Activated naive CD8-positive, alpha-beta T cell treated with anti-CD3 and anti-CD28 coated beads, Interleukin-2, amount 10 ng/mL, durations not matched to agents 7 days and 5 days (primary cell): ENCODE measurements at regions not wholly inside any gene's neighbourhood (a gene's known extent, or its start where the extent isn't known, plus 50 kb on each side); places are given as distances from the start of the nearest gene placed in this dataset.
"Not testable (repeated sequence)": the region's sequence is repeated elsewhere in the genome, so short reads cannot be mapped to it uniquely, and the experiment has no call there.

Experiments
- ATAC-seq: fragments of 150-1000 bp; cut with Tn5 transposase; one replicate; pipeline ENCODE4 v1.10.0; 2021; ENCODE audit warnings: low read depth, moderate library complexity
- POLR2A ChIA-PET: fragments of 350-600 bp; sonication (Branson Sonifier 250); formaldehyde crosslinking; loops from one replicate; lab custom pipeline; 2021; ENCODE audit warnings: antibody characterized with exemption; lab: Charles Lee
- DNase-seq: peaks from one replicate; pipeline ENCODE4 v3.0.0; 2021
- H3K27ac Mint-ChIP-seq: one replicate; pipeline ENCODE4 v1.8.0; 2022; ENCODE audit warnings: mild to moderate bottlenecking, mixed read lengths
- H3K27me3 Mint-ChIP-seq: one replicate; pipeline ENCODE4 v1.8.0; 2022; ENCODE audit warnings: mild to moderate bottlenecking, moderate library complexity, mixed read lengths
- H3K36me3 Mint-ChIP-seq: one replicate; pipeline ENCODE4 v1.8.0; 2021; ENCODE audit warnings: mild to moderate bottlenecking, mixed read lengths
- H3K4me1 Mint-ChIP-seq: one replicate; pipeline ENCODE4 v1.8.0; 2021; ENCODE audit warnings: mixed read lengths
- H3K4me3 Mint-ChIP-seq: one replicate; pipeline ENCODE4 v1.8.0; 2022; ENCODE audit warnings: mild to moderate bottlenecking, moderate library complexity, mixed read lengths
- H3K9me3 Mint-ChIP-seq: one replicate; pipeline ENCODE4 v1.8.0; 2021; ENCODE audit warnings: mixed read lengths

- H3K4me3 Mint-ChIP-seq = no peak overlapping the region
- no peak overlapping the region for H3K27ac Mint-ChIP-seq
- H3K27me3 Mint-ChIP-seq = peaks cover 10% of the 10 kb centered on the region
- H3K9me3 Mint-ChIP-seq = no peaks in the 10 kb centered on the region
- ATAC-seq = no peak
- POLR2A ChIA-PET = no interaction called here
- H3K36me3 Mint-ChIP-seq = no peaks in the 10 kb centered on the region
- no peak for DNase-seq
- no peaks in the 10 kb centered on the region for H3K4me1 Mint-ChIP-seq
Measured at GRCh38 chr1:10877894-10878293, 81.4 kb upstream of the CASZ1 start.

- H3K4me3 Mint-ChIP-seq = no peak overlapping the region
- H3K4me1 Mint-ChIP-seq = no peaks in the 10 kb centered on the region
- no peak for ATAC-seq
- POLR2A ChIA-PET = no interaction called here
- peaks cover 10% of the 10 kb centered on the region for H3K27me3 Mint-ChIP-seq
- no peak overlapping the region for H3K27ac Mint-ChIP-seq
- no peaks in the 10 kb centered on the region for H3K9me3 Mint-ChIP-seq
- no peaks in the 10 kb centered on the region for H3K36me3 Mint-ChIP-seq
- no peak for DNase-seq
Measured at GRCh38 chr1:10878469-10878868, 82.0 kb upstream of the CASZ1 start.

GRCh38 chr1:10880063-10880462 is 83.6 kb upstream of the CASZ1 start:
- no peaks in the 10 kb centered on the region for H3K4me1 Mint-ChIP-seq
- POLR2A ChIA-PET = no interaction called here
- H3K27me3 Mint-ChIP-seq = peaks cover 13% of the 10 kb centered on the region
- DNase-seq = no peak
- no peak overlapping the region for H3K27ac Mint-ChIP-seq
- no peak for ATAC-seq
- H3K36me3 Mint-ChIP-seq = no peaks in the 10 kb centered on the region
- no peak overlapping the region for H3K4me3 Mint-ChIP-seq
- H3K9me3 Mint-ChIP-seq = no peaks in the 10 kb centered on the region

GRCh38 chr1:10881046-10881445 is 84.6 kb upstream of the CASZ1 start:
- Mint-ChIP-seq H3K27ac (no peak overlapping the region), H3K9me3 (no peaks in the 10 kb centered on the region), H3K36me3 (no peaks in the 10 kb centered on the region), H3K27me3 (peaks cover 16% of the 10 kb centered on the region), H3K4me1 (no peaks in the 10 kb centered on the region), H3K4me3 (no peak overlapping the region)
- POLR2A ChIA-PET = interaction anchor here (0.6 kb wide), 1 partner anchor 1223 kb away, joined by 4 read pairs; no protein-coding TSS in a partner anchor
- DNase-seq (no peak), ATAC-seq (no peak)

GRCh38 chr1:10882069-10882468 is 85.6 kb upstream of the CASZ1 start:
- no peak for ATAC-seq
- H3K27me3 Mint-ChIP-seq = peaks cover 17% of the 10 kb centered on the region
- no peak for DNase-seq
- H3K36me3 Mint-ChIP-seq = no peaks in the 10 kb centered on the region
- POLR2A ChIA-PET = no interaction called here
- no peaks in the 10 kb centered on the region for H3K9me3 Mint-ChIP-seq
- H3K4me1 Mint-ChIP-seq = no peaks in the 10 kb centered on the region
- H3K4me3 Mint-ChIP-seq = no peak overlapping the region
- no peak overlapping the region for H3K27ac Mint-ChIP-seq

GRCh38 chr1:10887032-10887431 is 90.6 kb upstream of the CASZ1 start:
- ATAC-seq, DNase-seq, H3K36me3 Mint-ChIP-seq, H3K9me3 Mint-ChIP-seq, H3K4me1 Mint-ChIP-seq, H3K27ac Mint-ChIP-seq, POLR2A ChIA-PET, H3K4me3 Mint-ChIP-seq: not testable (repeated sequence)
- peaks cover 50% of the 10 kb centered on the region for H3K27me3 Mint-ChIP-seq

- POLR2A ChIA-PET = no interaction called here
- H3K27ac Mint-ChIP-seq = no peak overlapping the region
- ATAC-seq = no peak
- no peaks in the 10 kb centered on the region for H3K36me3 Mint-ChIP-seq
- no peak for DNase-seq
- peaks cover 58% of the 10 kb centered on the region for H3K27me3 Mint-ChIP-seq
- H3K4me3 Mint-ChIP-seq = no peak overlapping the region
- peaks cover 5% of the 10 kb centered on the region for H3K4me1 Mint-ChIP-seq
- no peaks in the 10 kb centered on the region for H3K9me3 Mint-ChIP-seq
Measured at GRCh38 chr1:10888291-10888690, 91.8 kb upstream of the CASZ1 start.

GRCh38 chr1:10888791-10889649 is 92.6 kb upstream of the CASZ1 start:
- Mint-ChIP-seq H3K27ac (no peak overlapping the region), H3K4me3 (no peak overlapping the region), H3K36me3 (no peaks in the 10 kb centered on the region), H3K4me1 (peaks cover 5% of the 10 kb centered on the region), H3K9me3 (no peaks in the 10 kb centered on the region), H3K27me3 (peaks cover 61% of the 10 kb centered on the region)
- ATAC-seq = no peak
- no peak for DNase-seq
- POLR2A ChIA-PET = no interaction called here

GRCh38 chr1:10889650-10890353 is 93.4 kb upstream of the CASZ1 start:
- POLR2A ChIA-PET = no interaction called here
- Mint-ChIP-seq H3K36me3 (no peaks in the 10 kb centered on the region), H3K4me3 (no peak overlapping the region), H3K4me1 (peaks cover 5% of the 10 kb centered on the region), H3K9me3 (no peaks in the 10 kb centered on the region), H3K27ac (no peak overlapping the region), H3K27me3 (peaks cover 63% of the 10 kb centered on the region)
- DNase-seq (no peak), ATAC-seq (no peak)

- Mint-ChIP-seq H3K4me1 (peaks cover 5% of the 10 kb centered on the region), H3K27me3 (peaks cover 60% of the 10 kb centered on the region), H3K4me3 (no peak overlapping the region), H3K36me3 (no peaks in the 10 kb centered on the region), H3K27ac (no peak overlapping the region), H3K9me3 (no peaks in the 10 kb centered on the region)
- POLR2A ChIA-PET = interaction anchor here (1.2 kb wide), 1 partner anchor 14 kb away, joined by 3 read pairs; no protein-coding TSS in a partner anchor
- no peak for ATAC-seq
- DNase-seq = no peak
Measured at GRCh38 chr1:10890491-10891071, 94.1 kb upstream of the CASZ1 start.

- no peaks in the 10 kb centered on the region for H3K9me3 Mint-ChIP-seq
- DNase-seq = no peak
- no peak for ATAC-seq
- H3K4me1 Mint-ChIP-seq = peaks cover 5% of the 10 kb centered on the region
- H3K27me3 Mint-ChIP-seq = peaks cover 60% of the 10 kb centered on the region
- H3K27ac Mint-ChIP-seq = no peak overlapping the region
- no peak overlapping the region for H3K4me3 Mint-ChIP-seq
- POLR2A ChIA-PET = interaction anchor here (1.2 kb wide), 1 partner anchor 13 kb away, joined by 3 read pairs; no protein-coding TSS in a partner anchor
- no peaks in the 10 kb centered on the region for H3K36me3 Mint-ChIP-seq
Measured at GRCh38 chr1:10891091-10891490, 94.6 kb upstream of the CASZ1 start.

GRCh38 chr1:10892138-10893065 is 96.0 kb upstream of the CASZ1 start:
- H3K27me3 Mint-ChIP-seq = peaks cover 61% of the 10 kb centered on the region
- H3K4me1 Mint-ChIP-seq = peaks cover 5% of the 10 kb centered on the region
- no peak overlapping the region for H3K4me3 Mint-ChIP-seq
- POLR2A ChIA-PET = interaction anchor here (1.2 kb wide), 1 partner anchor 12 kb away, joined by 3 read pairs; no protein-coding TSS in a partner anchor
- H3K27ac Mint-ChIP-seq = no peak overlapping the region
- no peak for ATAC-seq
- no peak for DNase-seq
- no peaks in the 10 kb centered on the region for H3K9me3 Mint-ChIP-seq
- H3K36me3 Mint-ChIP-seq = no peaks in the 10 kb centered on the region

- Mint-ChIP-seq H3K9me3 (no peaks in the 10 kb centered on the region), H3K4me3 (no peak overlapping the region), H3K36me3 (no peaks in the 10 kb centered on the region), H3K4me1 (peaks cover 4% of the 10 kb centered on the region), H3K27ac (no peak overlapping the region), H3K27me3 (peaks cover 35% of the 10 kb centered on the region)
- DNase-seq (no peak), ATAC-seq (no peak)
- POLR2A ChIA-PET = no interaction called here
Measured at GRCh38 chr1:10895621-10896020, 99.2 kb upstream of the CASZ1 start.
